ENCODE measurements at regions not wholly inside any gene's neighbourhood (a gene's known extent, or its start where the extent isn't known, plus 50 kb on each side); places are given as distances from the start of the nearest gene placed in this dataset.

- no peaks in the 10 kb centered on the region for H3K36me3 Mint-ChIP-seq (ENCODE audit: low read depth)
- no peak overlapping the region for H3K27ac Mint-ChIP-seq
- ChIA-PET POLR2A (no interaction called here), CTCF (interaction anchor here (0.9 to 1.3 kb wide), 2 partner anchors 14 to 96 kb away, joined by 3 read pairs; no protein-coding TSS in a partner anchor)
- H3K27me3 Mint-ChIP-seq = peaks cover 2% of the 10 kb centered on the region
- ATAC-seq (no peak), DNase-seq (no peak)
- H3K4me3 Mint-ChIP-seq = no peak overlapping the region
- H3K4me1 Mint-ChIP-seq (ENCODE audit: low read depth) = no peaks in the 10 kb centered on the region
- intact Hi-C loops (cut with micrococcal nuclease) = no loop called here
- no peak for TF ChIP-seq CTCF (IDR thresholded peaks at IDR 0.05)
- no peaks in the 10 kb centered on the region for H3K9me3 Mint-ChIP-seq
Observed at GRCh38 chr10:118817328-118818068, 62.7 kb upstream of the CACUL1 start.

- Mint-ChIP-seq H3K36me3 (ENCODE audit: low read depth) (no peaks in the 10 kb centered on the region), H3K4me3 (no peak overlapping the region), H3K27ac (no peak overlapping the region), H3K27me3 (no peaks in the 10 kb centered on the region), H3K4me1 (ENCODE audit: low read depth) (no peaks in the 10 kb centered on the region), H3K9me3 (no peaks in the 10 kb centered on the region)
- ChIA-PET CTCF (no interaction called here), POLR2A (interaction anchor here (0.6 to 0.8 kb wide), 2 partner anchors 19 to 22 kb away, joined by 3 to 4 read pairs; no protein-coding TSS in a partner anchor)
- no peak for ATAC-seq
- DNase-seq = no peak
- no peak for TF ChIP-seq CTCF (IDR thresholded peaks at IDR 0.05)
- intact Hi-C loops (cut with micrococcal nuclease) = no loop called here
Observed at GRCh38 chr10:118818621-118819221, 64.0 kb upstream of the CACUL1 start.

- no peak for TF ChIP-seq CTCF (IDR thresholded peaks at IDR 0.05)
- no peak overlapping the region for H3K4me3 Mint-ChIP-seq
- no peaks in the 10 kb centered on the region for H3K4me1 Mint-ChIP-seq (ENCODE audit: low read depth)
- POLR2A ChIA-PET = no interaction called here
- CTCF ChIA-PET = no interaction called here
- H3K27ac Mint-ChIP-seq = no peak overlapping the region
- intact Hi-C loops (cut with micrococcal nuclease) = no loop called here
- no peaks in the 10 kb centered on the region for H3K27me3 Mint-ChIP-seq
- DNase-seq (no peak), ATAC-seq (no peak)
- H3K36me3 Mint-ChIP-seq (ENCODE audit: low read depth) = no peaks in the 10 kb centered on the region
- H3K9me3 Mint-ChIP-seq = no peaks in the 10 kb centered on the region
Observed at GRCh38 chr10:118820326-118821116, 65.8 kb upstream of the CACUL1 start.

GRCh38 chr10:118823256-118823907 lies 68.6 kb upstream of the CACUL1 start:
- no peaks in the 10 kb centered on the region for H3K27me3 Mint-ChIP-seq
- DNase-seq (no peak), ATAC-seq (no peak)
- H3K27ac Mint-ChIP-seq = no peak overlapping the region
- CTCF ChIA-PET = interaction anchor here (1.4 kb wide), 1 partner anchor 27 kb away, joined by 7 read pairs; no protein-coding TSS in a partner anchor
- H3K4me3 Mint-ChIP-seq = no peak overlapping the region
- intact Hi-C loops (cut with micrococcal nuclease) = no loop called here
- no peaks in the 10 kb centered on the region for H3K4me1 Mint-ChIP-seq (ENCODE audit: low read depth)
- no peak for TF ChIP-seq CTCF (IDR thresholded peaks at IDR 0.05)
- no peaks in the 10 kb centered on the region for H3K36me3 Mint-ChIP-seq (ENCODE audit: low read depth)
- H3K9me3 Mint-ChIP-seq = no peaks in the 10 kb centered on the region
- POLR2A ChIA-PET = no interaction called here
